ENCODE measurements at regions not wholly inside any gene's neighbourhood (a gene's known extent, or its start where the extent isn't known, plus 50 kb on each side); places are given as distances from the start of the nearest gene placed in this dataset.

- intact Hi-C loops (cut with micrococcal nuclease; ENCODE audit: unreplicated experiment), result no loop called here
- POLR2A ChIA-PET, result interaction anchor here (0.7 kb wide), 1 partner anchor 335 kb away, joined by 3 read pairs; no protein-coding TSS in a partner anchor
- Histone ChIP-seq H3K9me3 (ENCODE audit: low read length) (no peaks in the 10 kb centered on the region), H4K20me1 (ENCODE audit: insufficient read depth, low read length) (no peaks in the 10 kb centered on the region), H3K4me3 (ENCODE audit: low read depth, low read length, poor library complexity, severe bottlenecking) (no peak overlapping the region), H3K27ac (ENCODE audit: low read depth, low read length, poor library complexity, severe bottlenecking) (no peak overlapping the region), H3K4me2 (ENCODE audit: low read length) (no peak overlapping the region), H3K9me2 (ENCODE audit: insufficient read depth, low read length) (no peaks in the 10 kb centered on the region), H3K4me1 (ENCODE audit: insufficient read depth, low read length, poor library complexity, severe bottlenecking) (no peaks in the 10 kb centered on the region), H2AFZ (ENCODE audit: low read length) (no peak overlapping the region), H3K79me2 (ENCODE audit: insufficient read depth, low read depth, low read length) (no peaks in the 10 kb centered on the region), H3K36me3 (ENCODE audit: insufficient read depth, low read length) (no peaks in the 10 kb centered on the region)
- CTCF ChIA-PET (ENCODE audit: unreplicated experiment), result no interaction called here
- DNase-seq (ENCODE audit: low spot score), result no peak
- no peak for TF ChIP-seq CTCF (conservative IDR thresholded peaks at IDR 0.05; ENCODE audit: low read length)
- TF ChIP-seq EZH2phosphoT487 (IDR thresholded peaks at IDR 0.05; ENCODE audit: borderline replicate concordance, low read depth, low read length), result no peak
- no TSS peak for BruUV-seq (replicated peaks)
These were observed 150.7 kb upstream of the SLC14A2 start for GRCh38 chr18:45464619-45465018.

DNA sequence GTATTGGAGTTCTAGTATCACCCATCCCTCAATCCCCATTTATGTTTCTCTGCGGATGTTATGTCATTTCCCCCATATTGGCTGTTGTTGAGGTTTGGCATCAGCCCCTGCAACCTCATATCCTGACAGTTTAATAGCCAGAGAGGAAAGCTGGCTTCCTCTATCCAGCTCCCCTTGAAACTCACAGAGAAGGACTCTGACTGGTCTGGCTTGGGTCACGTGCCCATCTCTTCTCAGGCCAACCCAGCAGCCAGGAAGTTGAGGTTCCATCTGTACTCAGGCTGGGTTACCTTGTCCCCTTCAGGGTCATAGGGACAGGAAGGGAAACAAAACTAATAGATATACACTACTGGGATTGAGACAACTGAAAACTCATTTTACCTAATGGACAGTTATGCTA is 148.0 kb upstream of the SLC14A2 start:
- H3K4me1 ChIP-seq (ENCODE audit: insufficient read depth, low read length, poor library complexity, severe bottlenecking), result no peaks in the 10 kb centered on the region
- DNase-seq (ENCODE audit: low spot score), result no peak
- H3K9me2 ChIP-seq (ENCODE audit: insufficient read depth, low read length), result no peaks in the 10 kb centered on the region
- no peaks in the 10 kb centered on the region for H3K36me3 ChIP-seq (ENCODE audit: insufficient read depth, low read length)
- no peak overlapping the region for H2AFZ ChIP-seq (ENCODE audit: low read length)
- intact Hi-C loops (cut with micrococcal nuclease; ENCODE audit: unreplicated experiment), result no loop called here
- no peaks in the 10 kb centered on the region for H4K20me1 ChIP-seq (ENCODE audit: insufficient read depth, low read length)
- H3K9me3 ChIP-seq (ENCODE audit: low read length), result no peaks in the 10 kb centered on the region
- ChIA-PET POLR2A (no interaction called here), CTCF (ENCODE audit: unreplicated experiment) (no interaction called here)
- no TSS peak for BruUV-seq (replicated peaks)
- no peak overlapping the region for H3K27ac ChIP-seq (ENCODE audit: low read depth, low read length, poor library complexity, severe bottlenecking)
- H3K79me2 ChIP-seq (ENCODE audit: insufficient read depth, low read depth, low read length), result no peaks in the 10 kb centered on the region
- H3K4me2 ChIP-seq (ENCODE audit: low read length), result no peak overlapping the region
- TF ChIP-seq EZH2phosphoT487 (IDR thresholded peaks at IDR 0.05; ENCODE audit: borderline replicate concordance, low read depth, low read length) (no peak), CTCF (conservative IDR thresholded peaks at IDR 0.05; ENCODE audit: low read length) (no peak)
- no peak overlapping the region for H3K4me3 ChIP-seq (ENCODE audit: low read depth, low read length, poor library complexity, severe bottlenecking)

DNA sequence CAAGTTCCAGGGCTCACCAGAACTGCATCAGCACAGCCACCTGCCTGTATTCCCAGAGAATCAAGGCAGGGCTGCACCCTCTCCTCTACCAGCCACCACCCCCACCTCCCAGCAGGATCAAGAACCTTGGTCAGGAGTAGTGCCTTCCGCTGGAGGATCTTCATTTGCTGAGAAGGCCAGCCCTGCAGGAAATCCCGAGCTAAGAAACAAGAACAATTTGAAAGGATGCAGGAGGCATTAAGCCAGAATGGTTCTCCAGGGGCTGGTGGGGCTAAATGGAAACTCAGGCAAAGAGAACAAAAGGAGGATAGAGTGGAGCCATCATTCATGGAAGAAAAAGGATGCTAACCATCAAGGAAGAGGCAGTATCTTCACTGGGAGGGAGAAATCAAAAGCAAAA is 147.3 kb upstream of the SLC14A2 start:
- H4K20me1 ChIP-seq (ENCODE audit: insufficient read depth, low read length), result no peaks in the 10 kb centered on the region
- no peaks in the 10 kb centered on the region for H3K4me1 ChIP-seq (ENCODE audit: insufficient read depth, low read length, poor library complexity, severe bottlenecking)
- ChIA-PET CTCF (ENCODE audit: unreplicated experiment) (no interaction called here), POLR2A (no interaction called here)
- no peaks in the 10 kb centered on the region for H3K9me2 ChIP-seq (ENCODE audit: insufficient read depth, low read length)
- no TSS peak for BruUV-seq (replicated peaks)
- H3K27ac ChIP-seq (ENCODE audit: low read depth, low read length, poor library complexity, severe bottlenecking), result no peak overlapping the region
- H2AFZ ChIP-seq (ENCODE audit: low read length), result no peak overlapping the region
- intact Hi-C loops (cut with micrococcal nuclease; ENCODE audit: unreplicated experiment), result no loop called here
- no peaks in the 10 kb centered on the region for H3K36me3 ChIP-seq (ENCODE audit: insufficient read depth, low read length)
- no peak for DNase-seq (ENCODE audit: low spot score)
- TF ChIP-seq CTCF (conservative IDR thresholded peaks at IDR 0.05; ENCODE audit: low read length), result no peak
- TF ChIP-seq EZH2phosphoT487 (IDR thresholded peaks at IDR 0.05; ENCODE audit: borderline replicate concordance, low read depth, low read length), result no peak
- H3K4me2 ChIP-seq (ENCODE audit: low read length), result no peak overlapping the region
- H3K79me2 ChIP-seq (ENCODE audit: insufficient read depth, low read depth, low read length), result no peaks in the 10 kb centered on the region
- H3K9me3 ChIP-seq (ENCODE audit: low read length), result no peaks in the 10 kb centered on the region
- no peak overlapping the region for H3K4me3 ChIP-seq (ENCODE audit: low read depth, low read length, poor library complexity, severe bottlenecking)
